NCI-H2081 (cell line): ENCODE measurements at regions not wholly inside any gene's neighbourhood (a gene's known extent, or its start where the extent isn't known, plus 50 kb on each side); places are given as distances from the start of the nearest gene placed in this dataset.

Experiments used
- DNase-seq, 2 experiments: peaks; one replicate each; lab custom pipeline; 2025; lab: John Stamatoyannopoulos, UW

- DNase-seq: no peak
Measured at GRCh38 chr13:105787632-105788031, 747.8 kb downstream of the EFNB2 start.

GRCh38 chr13:105785436-105785835, 750.0 kb downstream of the EFNB2 start:
- no peak for DNase-seq

- DNase-seq: no peak
Measured at GRCh38 chr13:105783261-105783660, 752.2 kb downstream of the EFNB2 start.

GRCh38 chr13:105778196-105778595, 757.3 kb downstream of the EFNB2 start:
- no peak for DNase-seq

GRCh38 chr13:105774739-105775460, 760.6 kb downstream of the EFNB2 start:
- DNase-seq: no peak

GRCh38 chr13:105773863-105774538, 761.5 kb downstream of the EFNB2 start:
- no peak for DNase-seq

- no peak for DNase-seq
Measured at GRCh38 chr13:105773241-105773640, 762.2 kb downstream of the EFNB2 start.

GRCh38 chr13:105764486-105764885, 771.0 kb downstream of the EFNB2 start:
- no peak for DNase-seq

- no peak for DNase-seq
Measured at GRCh38 chr13:105763851-105764250, 771.6 kb downstream of the EFNB2 start.

GRCh38 chr13:105762096-105762495, 773.4 kb downstream of the EFNB2 start:
- no peak for DNase-seq

GRCh38 chr13:105758918-105759860, 776.3 kb downstream of the EFNB2 start:
- DNase-seq: no peak

- no peak for DNase-seq
Measured at GRCh38 chr13:105740739-105741138, 794.7 kb downstream of the EFNB2 start.

- DNase-seq: no peak
Measured at GRCh38 chr13:105737688-105738087, 797.8 kb downstream of the EFNB2 start.

GRCh38 chr13:105735281-105735680, 800.2 kb downstream of the EFNB2 start:
- peak; percentile 19 to 77 for DNase-seq

- no peak for DNase-seq
Measured at GRCh38 chr13:105732806-105733529, 802.5 kb downstream of the EFNB2 start.

- no peak for DNase-seq
Measured at GRCh38 chr13:105725887-105726286, 809.6 kb downstream of the EFNB2 start.

GRCh38 chr13:105721016-105721415, 814.4 kb downstream of the EFNB2 start:
- no peak for DNase-seq

GRCh38 chr13:105719859-105720258, 815.6 kb downstream of the EFNB2 start:
- no peak for DNase-seq

GRCh38 chr13:105709181-105709580, 826.3 kb downstream of the EFNB2 start:
- no peak for DNase-seq

GRCh38 chr13:105703843-105704242, 831.6 kb downstream of the EFNB2 start:
- DNase-seq: no peak

GRCh38 chr13:105702441-105702840, 833.0 kb downstream of the EFNB2 start:
- no peak for DNase-seq

- no peak for DNase-seq
Measured at GRCh38 chr13:105692769-105693168, 842.7 kb downstream of the EFNB2 start.
